B cell (primary cell): ENCODE measurements at regions not wholly inside any gene's neighbourhood (a gene's known extent, or its start where the extent isn't known, plus 50 kb on each side); places are given as distances from the start of the nearest gene placed in this dataset.
A peak's percentile ranks its signal among the peaks of the same experiment; 100 is the strongest.

Experiments
- ATAC-seq: fragments of 200-7000 bp; cut with Tn5 transposase; one replicate; pipeline ENCODE4 v1.10.0; 2021; ENCODE audit warnings: low read depth, mild to moderate bottlenecking, moderate number of reproducible peaks, moderate library complexity
- CTCF ChIA-PET: fragments of 350-600 bp; sonication (Branson Sonifier 250); formaldehyde crosslinking; loops from one replicate; lab custom pipeline; 2021; ENCODE audit warnings: antibody characterized with exemption, inconsistent platforms; lab: Charles Lee
- POLR2A ChIA-PET: fragments of 350-600 bp; sonication (Branson Sonifier 250); formaldehyde crosslinking; loops from one replicate; lab custom pipeline; 2021; ENCODE audit warnings: antibody characterized with exemption; lab: Charles Lee
- DNase-seq: peaks from one replicate; pipeline ENCODE4 v3.0.0; 2013
- H2AFZ ChIP-seq: 2 replicates; pipeline ENCODE4 v1.6.1; 2012; ENCODE audit warnings: mild to moderate bottlenecking, low read depth, low read length; ENCODE audit not compliant: insufficient read depth, poor library complexity, severe bottlenecking
- H3K27ac ChIP-seq, 2 donors: 1 replicate in 1 of 2; 2 replicates in 1 of 2; pipeline ENCODE4 v1.5.1; 2012 to 2013; ENCODE audit warnings: low read length in 2 of 2, mild to moderate bottlenecking in 2 of 2, moderate library complexity in 1 of 2
- H3K27me3 ChIP-seq, 4 experiments: fragments of 200-600 bp in 1 of 4; sonication (generic) in 1 of 4; replicated peaks in 1 of 4; 1 replicate in 2 of 4; 2 replicates in 2 of 4; pipeline versions ENCODE4 v1.6.1 to v1.7.0; 2013 to 2016; ENCODE audit warnings: low read length in 3 of 4, mild to moderate bottlenecking in 2 of 4, mixed read lengths in 1 of 4, moderate library complexity in 1 of 4; ENCODE audit not compliant: insufficient read depth in 4 of 4, control insufficient read depth in 3 of 4; ENCODE audit errors: control extremely low read depth in 1 of 4
- H3K36me3 ChIP-seq, 2 experiments: replicated peaks in 1 of 2; 1 replicate in 1 of 2; 2 replicates in 1 of 2; pipeline versions ENCODE4 v1.6.1 to v1.7.1; 2013; ENCODE audit warnings: low read length in 1 of 2; ENCODE audit not compliant: insufficient read depth in 2 of 2, control insufficient read depth in 1 of 2; ENCODE audit errors: control extremely low read depth in 1 of 2, extremely low read depth in 1 of 2
- H3K4me1 ChIP-seq, 2 donors: fragments of 200-600 bp in 1 of 2; sonication (generic) in 1 of 2; 1 replicate in 1 of 2; 2 replicates in 1 of 2; pipeline versions ENCODE4 v1.5.1 to v1.6.1; 2013 to 2017; ENCODE audit warnings: low read length in 2 of 2; ENCODE audit not compliant: control insufficient read depth in 2 of 2, insufficient read depth in 2 of 2
- H3K4me2 ChIP-seq: replicated peaks from 2 replicates; pipeline ENCODE3; 2012; ENCODE audit warnings: mild to moderate bottlenecking, low read depth, low read length; ENCODE audit not compliant: poor library complexity, severe bottlenecking
- H3K4me3 ChIP-seq, 5 experiments: fragments of 200-600 bp in 1 of 5; sonication (generic) in 1 of 5; 1 replicate in 3 of 5; 2 replicates in 2 of 5; pipeline versions ENCODE4 v1.5.1 to v1.7.0; 2011 to 2016; ENCODE audit warnings: low read length in 4 of 5, mild to moderate bottlenecking in 4 of 5, low read depth in 2 of 5, control low read depth in 1 of 5, moderate library complexity in 1 of 5; ENCODE audit not compliant: insufficient read depth in 1 of 5; ENCODE audit errors: control extremely low read depth in 1 of 5, extremely low read depth in 1 of 5
- H3K79me2 ChIP-seq: fragments of 200-600 bp; sonication (generic); one replicate; pipeline ENCODE4 v1.6.0; 2016; ENCODE audit warnings: low read length; ENCODE audit not compliant: control insufficient read depth, insufficient read depth
- H3K9ac ChIP-seq: fragments of 200-600 bp; sonication (generic); 2 replicates; pipeline ENCODE4 v1.6.1; 2017; ENCODE audit warnings: mild to moderate bottlenecking, low read length, moderate library complexity
- H3K9me3 ChIP-seq, 3 donors: one replicate each; pipeline versions ENCODE4 v1.6.1 to v1.7.1; 2013; ENCODE audit warnings: low read length in 2 of 3; ENCODE audit not compliant: control insufficient read depth in 2 of 3, insufficient read depth in 1 of 3; ENCODE audit errors: control extremely low read depth in 1 of 3
- H4K20me1 ChIP-seq: 2 replicates; pipeline ENCODE4 v1.6.0; 2012; ENCODE audit warnings: mild to moderate bottlenecking, low read length; ENCODE audit not compliant: insufficient read depth, control insufficient read depth, poor library complexity, severe bottlenecking
- H3K27ac Mint-ChIP-seq: one replicate; pipeline ENCODE4 v1.8.0; 2021; ENCODE audit warnings: mixed read lengths
- H3K27me3 Mint-ChIP-seq: one replicate; pipeline ENCODE4 v1.8.0; 2021; ENCODE audit warnings: mixed read lengths
- H3K4me1 Mint-ChIP-seq: one replicate; pipeline ENCODE4 v1.8.0; 2021; ENCODE audit warnings: mixed read lengths
- H3K4me3 Mint-ChIP-seq: one replicate; pipeline ENCODE4 v1.8.0; 2021; ENCODE audit warnings: mixed read lengths
- H3K9me3 Mint-ChIP-seq: one replicate; pipeline ENCODE4 v1.8.0; 2022; ENCODE audit warnings: mixed read lengths; ENCODE audit not compliant: insufficient read depth
- CTCF ChIP-seq: fragments of 200-600 bp; IDR thresholded peaks from one replicate; pipeline ENCODE4 v1.8.0; 2022; ENCODE audit warnings: antibody characterized with exemption, mild to moderate bottlenecking
- EZH2 ChIP-seq: IDR thresholded peaks from 2 replicates; pipeline ENCODE4 v1.6.1; 2012; ENCODE audit warnings: borderline replicate concordance, low read depth, mild to moderate bottlenecking, moderate library complexity, low read length; ENCODE audit not compliant: insufficient read depth, poor library complexity, severe bottlenecking
- WGBS: methylation state at CpG from one replicate; pipeline ENCODE4 v1.1.5; 2013; ENCODE audit warnings: missing lambda C conversion rate; ENCODE audit not compliant: insufficient coverage; 5-methylcytosine and 5-hydroxymethylcytosine counted together
- intact Hi-C: fragments of 100-400 bp; cut with micrococcal nuclease; formaldehyde crosslinking; loops from one replicate; pipeline ENCODE4 v1.10.0; 2022

- Histone ChIP-seq H3K4me2 (no peak overlapping the region), H3K79me2 (no peaks in the 10 kb centered on the region), H4K20me1 (no peaks in the 10 kb centered on the region), H3K4me3 (no peak overlapping the region), H3K27me3 (no peaks in the 10 kb centered on the region), H3K36me3 (no peaks in the 10 kb centered on the region), H3K9me3 (no peaks in the 10 kb centered on the region), H3K4me1 (peaks cover 0 to 49% of the 10 kb centered on the region in 2 donors), H3K9ac (no peak overlapping the region), H3K27ac (peak overlapping the region in 1 of 2 donors; percentile 56), H2AFZ (no peak overlapping the region)
- Mint-ChIP-seq H3K9me3 (no peaks in the 10 kb centered on the region), H3K27me3 (no peaks in the 10 kb centered on the region), H3K4me3 (peak overlapping the region; percentile 71), H3K27ac (peak overlapping the region; percentile 70), H3K4me1 (peaks cover 68% of the 10 kb centered on the region)
- CTCF ChIA-PET: no interaction called here
- ATAC-seq (peak; percentile 81), DNase-seq (peak; percentile 86)
- POLR2A ChIA-PET: interaction anchor here (1.0 kb wide), 1 partner anchor 449 kb away, joined by 3 read pairs; no protein-coding TSS in a partner anchor
- TF ChIP-seq CTCF (no peak), EZH2 (no peak)
- no CpG with 5 or more reads among the region's 1 CpG for WGBS
- intact Hi-C loops: loop anchor here (2.0 to 10.0 kb wide), 2 partner anchors 451 to 811 kb away; no protein-coding TSS in a partner anchor
Observed at GRCh38 chrY:7723991-7724632, 812.6 kb upstream of the AMELY start.

- CTCF ChIA-PET: no interaction called here
- Mint-ChIP-seq H3K4me1 (peaks cover 60% of the 10 kb centered on the region), H3K4me3 (peak overlapping the region; percentile 71), H3K27ac (peak overlapping the region; percentile 70), H3K27me3 (no peaks in the 10 kb centered on the region), H3K9me3 (no peaks in the 10 kb centered on the region)
- peak; percentile 43 for DNase-seq
- Histone ChIP-seq H3K4me2 (no peak overlapping the region), H3K27me3 (no peaks in the 10 kb centered on the region), H2AFZ (no peak overlapping the region), H3K79me2 (no peaks in the 10 kb centered on the region), H4K20me1 (no peaks in the 10 kb centered on the region), H3K27ac (no peak overlapping the region), H3K9me3 (no peaks in the 10 kb centered on the region), H3K4me3 (no peak overlapping the region), H3K9ac (no peak overlapping the region), H3K4me1 (peaks cover 0 to 42% of the 10 kb centered on the region in 2 donors), H3K36me3 (no peaks in the 10 kb centered on the region)
- TF ChIP-seq CTCF (no peak), EZH2 (no peak)
- POLR2A ChIA-PET: no interaction called here
- intact Hi-C loops: loop anchor here (10.0 kb wide), 1 partner anchor 812 kb away; no protein-coding TSS in a partner anchor
- peak; percentile 28 for ATAC-seq
- WGBS: no CpG with 5 or more reads among the region's 2 CpGs
Observed at GRCh38 chrY:7723127-7723526, 811.6 kb upstream of the AMELY start.
